ENCODE measurements at regions not wholly inside any gene's neighbourhood (a gene's known extent, or its start where the extent isn't known, plus 50 kb on each side); places are given as distances from the start of the nearest gene placed in this dataset.

- TF ChIP-seq CTCF (IDR thresholded peaks at IDR 0.05), result no peak
- no peak for TF ChIP-seq EP300 (IDR thresholded peaks at IDR 0.05)
- TF ChIP-seq POLR2A (IDR thresholded peaks at IDR 0.05), result no peak
Observed at GRCh38 chr2:180150606-180151005, 143.5 kb upstream of the CWC22 start.
